ENCODE measurements at regions not wholly inside any gene's neighbourhood (a gene's known extent, or its start where the extent isn't known, plus 50 kb on each side); places are given as distances from the start of the nearest gene placed in this dataset.

GRCh38 chr6:146911635-146912215 lies 292.5 kb upstream of the STXBP5 start:
- TF ChIP-seq CTCF (IDR thresholded peaks at IDR 0.05) = no peak
- TF ChIP-seq EP300 (IDR thresholded peaks at IDR 0.05) = no peak
- no peak for TF ChIP-seq POLR2A (IDR thresholded peaks at IDR 0.05)
- Histone ChIP-seq H3K36me3 (no peaks in the 10 kb centered on the region), H3K27ac (no peak overlapping the region), H3K9me3 (no peaks in the 10 kb centered on the region), H3K4me3 (no peak overlapping the region), H3K27me3 (no peaks in the 10 kb centered on the region), H3K4me1 (ENCODE audit: insufficient read depth) (peaks cover 4% of the 10 kb centered on the region)
- no peak for DNase-seq
- WGBS, 3 donors = 92 to 95% (median 93%) methylated on average over 4 of the region's 4 CpGs
- intact Hi-C loops (cut with DNase I) = no loop called here

- no peaks in the 10 kb centered on the region for H3K9me3 ChIP-seq
- no peaks in the 10 kb centered on the region for H3K27me3 ChIP-seq
- H3K27ac ChIP-seq = no peak overlapping the region
- no peak overlapping the region for H3K4me3 ChIP-seq
- no peak for DNase-seq
- H3K4me1 ChIP-seq (ENCODE audit: insufficient read depth) = peaks cover 4% of the 10 kb centered on the region
- no peaks in the 10 kb centered on the region for H3K36me3 ChIP-seq
- no peak for TF ChIP-seq POLR2A (IDR thresholded peaks at IDR 0.05)
- no peak for TF ChIP-seq EP300 (IDR thresholded peaks at IDR 0.05)
- TF ChIP-seq CTCF (IDR thresholded peaks at IDR 0.05) = no peak
- intact Hi-C loops (cut with DNase I) = no loop called here
- 77 to 81% (median 81%) methylated on average over 7 of the region's 7 CpGs for WGBS, 3 donors
Measured at GRCh38 chr6:146912730-146913685, 291.2 kb upstream of the STXBP5 start.

GRCh38 chr6:146913842-146914488 lies 290.3 kb upstream of the STXBP5 start:
- Histone ChIP-seq H3K36me3 (no peaks in the 10 kb centered on the region), H3K4me3 (peak overlapping the region; percentile 8), H3K27me3 (no peaks in the 10 kb centered on the region), H3K4me1 (ENCODE audit: insufficient read depth) (peaks cover 4% of the 10 kb centered on the region), H3K9me3 (no peaks in the 10 kb centered on the region), H3K27ac (peak overlapping the region; percentile 15 to 71)
- intact Hi-C loops (cut with DNase I) = no loop called here
- no peak for TF ChIP-seq POLR2A (IDR thresholded peaks at IDR 0.05)
- no peak for TF ChIP-seq CTCF (IDR thresholded peaks at IDR 0.05)
- TF ChIP-seq EP300 (IDR thresholded peaks at IDR 0.05) = no peak
- WGBS, 3 donors = 7 to 19% (median 10%) methylated on average over 15 of the region's 15 CpGs
- DNase-seq = peak; percentile 62 to 76 (median 71)

All from ovary (tissue), 7 donors.